ENCODE measurements at regions not wholly inside any gene's neighbourhood (a gene's known extent, or its start where the extent isn't known, plus 50 kb on each side); places are given as distances from the start of the nearest gene placed in this dataset.

DNA sequence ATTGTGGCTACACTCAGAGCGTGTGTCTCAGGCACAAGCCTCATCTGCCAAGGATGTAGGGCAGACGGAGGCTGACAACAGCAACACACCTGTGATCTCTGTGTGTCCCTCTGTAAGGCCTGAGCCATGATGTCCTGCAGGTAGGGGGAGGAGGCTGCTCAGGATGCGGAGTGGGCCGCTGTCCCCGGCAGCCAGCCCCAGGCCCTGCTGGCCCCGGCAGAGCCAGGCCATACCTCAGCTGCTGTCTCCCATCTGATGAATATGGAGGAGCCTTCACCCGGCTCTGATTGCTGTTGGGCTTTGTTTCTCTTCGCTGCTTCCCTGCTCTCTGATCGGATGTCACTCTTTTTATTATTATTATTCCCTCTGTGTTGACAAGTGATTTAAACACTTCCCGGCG lies 83.6 kb upstream of the NCAM1 start:
- Histone ChIP-seq H2AFZ (ENCODE audit: low read length) (peak overlapping the region; percentile 96), H3K18ac (ENCODE audit: extremely low read depth, low read length) (no peak overlapping the region; the same call in 1 of the 2 replicates), H2BK12ac (ENCODE audit: low read depth, low read length) (no peak overlapping the region; the same call in 1 of the 2 replicates), H4K8ac (ENCODE audit: extremely low read depth, insufficient read depth, low read length) (0 out of 2 replicates have a peak overlapping the region, but pooled peaks have one; percentile 22), H3K36me3 (ENCODE audit: control insufficient read depth in 2 of 4, insufficient read depth in 4 of 4, low read length in 3 of 4) (no peaks in the 10 kb centered on the region), H2BK15ac (ENCODE audit: low read length) (no peak overlapping the region), H3K4me3 (ENCODE audit: extremely low read depth in 1 of 4, insufficient read depth in 2 of 4, low read depth in 3 of 4, low read length in 4 of 4) (no peak overlapping the region), H4K91ac (replicated peaks; ENCODE audit: insufficient read length, low read length) (peak overlapping the region; percentile 69), H2BK20ac (ENCODE audit: low read length) (no peak overlapping the region), H3K27ac (ENCODE audit: low read depth, low read length) (no peak overlapping the region; the same call in 1 of the 2 replicates), H3K4ac (replicated peaks; ENCODE audit: insufficient read length, low read depth, low read length) (no peak overlapping the region), H3K9me3 (ENCODE audit: insufficient read depth in 2 of 2, low read depth in 1 of 2, low read length in 1 of 2) (no peaks in the 10 kb centered on the region), H3K23me2 (ENCODE audit: low read depth, low read length) (no peaks in the 10 kb centered on the region), H4K5ac (ENCODE audit: insufficient read length, low read depth, low read length) (no peak overlapping the region), H3K79me1 (ENCODE audit: low read depth, low read length) (no peaks in the 10 kb centered on the region), H3K79me2 (ENCODE audit: control insufficient read depth in 1 of 2, insufficient read depth in 2 of 2, low read length in 2 of 2) (no peaks in the 10 kb centered on the region), H3K14ac (ENCODE audit: insufficient read length) (no peak overlapping the region), H3K27me3 (replicated peaks in 1 of 4; ENCODE audit: control insufficient read depth in 3 of 4, extremely low read depth in 1 of 4, insufficient read depth in 3 of 4, low read length in 3 of 4) (peaks cover 0 to 2% (median under 1%) of the 10 kb centered on the region in 4 experiments; a peak in 4 of 7 replicates), H3K4me1 (replicated peaks in 1 of 4; ENCODE audit: control insufficient read depth in 3 of 4, insufficient read depth in 4 of 4, low read length in 3 of 4) (peaks cover 0 to 11% (median 3%) of the 10 kb centered on the region in 4 experiments; a peak in 6 of 7 replicates), H2BK120ac (replicated peaks; ENCODE audit: low read depth, low read length) (no peak overlapping the region), H3K9ac (replicated peaks in 1 of 4; ENCODE audit: extremely low read depth in 1 of 4, low read depth in 3 of 4, low read length in 3 of 4) (no peak overlapping the region; a peak in 1 of 7 replicates), H3K56ac (replicated peaks; ENCODE audit: insufficient read length, low read depth, low read length) (no peak overlapping the region), H3K23ac (ENCODE audit: insufficient read length) (no peak overlapping the region), H2AK5ac (ENCODE audit: low read depth, low read length) (no peak overlapping the region), H2BK5ac (ENCODE audit: low read depth, low read length) (peak overlapping the region; percentile 8; the same call in 1 of the 2 replicates), H4K20me1 (replicated peaks in 1 of 2; ENCODE audit: control insufficient read depth in 1 of 2, insufficient read depth in 2 of 2, low read length in 2 of 2) (no peaks in the 10 kb centered on the region), H3K4me2 (ENCODE audit: insufficient read depth in 1 of 2, low read depth in 2 of 2, low read length in 2 of 2) (peak overlapping the region in 1 of 2 experiments; percentile 25; a peak in 1 of 4 replicates)
- no peak for TF ChIP-seq HDAC2 (IDR thresholded peaks at IDR 0.05; ENCODE audit: borderline replicate concordance in 1 of 2, low read depth in 2 of 2, low read length in 2 of 2)
- TF ChIP-seq JUND (IDR thresholded peaks at IDR 0.05; ENCODE audit: low read length) = no peak
- no peak for TF ChIP-seq RBBP5 (IDR thresholded peaks at IDR 0.05; ENCODE audit: borderline replicate concordance, low read depth, low read length)
- TF ChIP-seq, protein P1, sequence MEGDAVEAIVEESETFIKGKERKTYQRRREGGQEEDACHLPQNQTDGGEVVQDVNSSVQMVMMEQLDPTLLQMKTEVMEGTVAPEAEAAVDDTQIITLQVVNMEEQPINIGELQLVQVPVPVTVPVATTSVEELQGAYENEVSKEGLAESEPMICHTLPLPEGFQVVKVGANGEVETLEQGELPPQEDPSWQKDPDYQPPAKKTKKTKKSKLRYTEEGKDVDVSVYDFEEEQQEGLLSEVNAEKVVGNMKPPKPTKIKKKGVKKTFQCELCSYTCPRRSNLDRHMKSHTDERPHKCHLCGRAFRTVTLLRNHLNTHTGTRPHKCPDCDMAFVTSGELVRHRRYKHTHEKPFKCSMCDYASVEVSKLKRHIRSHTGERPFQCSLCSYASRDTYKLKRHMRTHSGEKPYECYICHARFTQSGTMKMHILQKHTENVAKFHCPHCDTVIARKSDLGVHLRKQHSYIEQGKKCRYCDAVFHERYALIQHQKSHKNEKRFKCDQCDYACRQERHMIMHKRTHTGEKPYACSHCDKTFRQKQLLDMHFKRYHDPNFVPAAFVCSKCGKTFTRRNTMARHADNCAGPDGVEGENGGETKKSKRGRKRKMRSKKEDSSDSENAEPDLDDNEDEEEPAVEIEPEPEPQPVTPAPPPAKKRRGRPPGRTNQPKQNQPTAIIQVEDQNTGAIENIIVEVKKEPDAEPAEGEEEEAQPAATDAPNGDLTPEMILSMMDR (IDR thresholded peaks at IDR 0.05; ENCODE audit: control extremely low read depth in 1 of 3, insufficient read depth in 1 of 3, low read depth in 1 of 3, low read length in 3 of 3) = no peak
- TF ChIP-seq RAD21 (IDR thresholded peaks at IDR 0.05 in 1 of 2, conservative IDR thresholded peaks at IDR 0.05 in 1 of 2; ENCODE audit: low read depth in 2 of 2, low read length in 2 of 2) = peak in 1 of 2 experiments; percentile 4; a peak in 1 of 4 replicates
- TF ChIP-seq HDAC6 (IDR thresholded peaks at IDR 0.05; ENCODE audit: low read depth, low read length) = no peak
- TF ChIP-seq CBX5 (IDR thresholded peaks at IDR 0.05; ENCODE audit: low read depth, low read length) = no peak
- TF ChIP-seq EZH2 (IDR thresholded peaks at IDR 0.05; ENCODE audit: low read depth, low read length, severe bottlenecking) = no peak
- ChIA-PET CTCF (ENCODE audit: partially characterized antibody) (interaction anchor here (1.1 kb wide), 1 partner anchor 15 kb away, joined by 3 read pairs; no protein-coding TSS in a partner anchor), POLR2A (ENCODE audit: partially characterized antibody) (no interaction called here)
- 43% methylated on average over 11 of the region's 11 CpGs; no CpG with 5 or more reads in 1 of the 2 experiments for WGBS, 2 experiments (ENCODE audit: extremely low coverage in 1 of 2, insufficient coverage in 1 of 2, insufficient read length in 1 of 2, insufficient replicate concordance in 2 of 2, low coverage in 1 of 2, low lambda C conversion rate in 2 of 2, missing lambda C conversion rate in 1 of 2)
- FAIRE-seq = no peak
- DNase-seq (ENCODE audit: low read depth in 1 of 2, low spot score in 2 of 2) = peak in 1 of 2 experiments; percentile 56

All from H1 (cell line).